Retina (tissue), 1 donor: ENCODE measurements at regions not wholly inside any gene's neighbourhood (a gene's known extent, or its start where the extent isn't known, plus 50 kb on each side); places are given as distances from the start of the nearest gene placed in this dataset.
"Not testable (repeated sequence)": the region's sequence is repeated elsewhere in the genome, so short reads cannot be mapped to it uniquely, and the experiment has no call there.

Experiments
- DNase-seq: peaks from one replicate; pipeline ENCODE4 v3.0.0-alpha.2; 2016

- DNase-seq: no peak
Observed at GRCh38 chr22:33221568-33221967, 163.4 kb upstream of the SYN3 start.

GRCh38 chr22:33220476-33221080 is 162.4 kb upstream of the SYN3 start:
- peak; percentile 15 for DNase-seq

GRCh38 chr22:33219648-33220384 is 161.6 kb upstream of the SYN3 start:
- no peak for DNase-seq

- DNase-seq: no peak
Observed at GRCh38 chr22:33213383-33214075, 155.3 kb upstream of the SYN3 start.

- peak; percentile 65 for DNase-seq
Observed at GRCh38 chr22:33209930-33210784, 152.0 kb upstream of the SYN3 start.

- DNase-seq: no peak
Observed at GRCh38 chr22:33204408-33204807, 146.2 kb upstream of the SYN3 start.

GRCh38 chr22:33202455-33202854 is 144.3 kb upstream of the SYN3 start:
- no peak for DNase-seq

- no peak for DNase-seq
Observed at GRCh38 chr22:33194529-33195077, 136.4 kb upstream of the SYN3 start.

- DNase-seq: no peak
Observed at GRCh38 chr22:33192156-33192555, 134.0 kb upstream of the SYN3 start.

GRCh38 chr22:33188326-33188725 is 130.1 kb upstream of the SYN3 start:
- no peak for DNase-seq

GRCh38 chr22:33186816-33187215 is 128.6 kb upstream of the SYN3 start:
- no peak for DNase-seq

- no peak for DNase-seq
Observed at GRCh38 chr22:33180356-33180755, 122.2 kb upstream of the SYN3 start.

- no peak for DNase-seq
Observed at GRCh38 chr22:33167998-33168790, 110.0 kb upstream of the SYN3 start.

- DNase-seq: no peak
Observed at GRCh38 chr22:33166206-33166605, 108.0 kb upstream of the SYN3 start.

GRCh38 chr22:33163815-33164214 is 105.6 kb upstream of the SYN3 start:
- no peak for DNase-seq

- no peak for DNase-seq
Observed at GRCh38 chr22:33162196-33162595, 104.0 kb upstream of the SYN3 start.

- no peak for DNase-seq
Observed at GRCh38 chr22:33160525-33160924, 102.3 kb upstream of the SYN3 start.

- DNase-seq: not testable (repeated sequence)
Observed at GRCh38 chr22:33154967-33155366, 96.8 kb upstream of the SYN3 start.

- DNase-seq: no peak
Observed at GRCh38 chr22:33149611-33150010, 91.4 kb upstream of the SYN3 start.

GRCh38 chr22:33144721-33145120 is 86.5 kb upstream of the SYN3 start:
- DNase-seq: no peak

- no peak for DNase-seq
Observed at GRCh38 chr22:33142282-33143055, 84.3 kb upstream of the SYN3 start.
